Sigmoid colon (tissue), 6 donors: ENCODE measurements at regions not wholly inside any gene's neighbourhood (a gene's known extent, or its start where the extent isn't known, plus 50 kb on each side); places are given as distances from the start of the nearest gene placed in this dataset.

Experiments used
- DNase-seq: peaks from one replicate; pipeline ENCODE4 v3.0.0-alpha.2; 2019
- H3K27ac ChIP-seq, 4 donors: fragments of 200-600 bp; sonication (generic); one replicate each; pipeline ENCODE4 v1.5.1; 2016 to 2019; ENCODE audit warnings: mild to moderate bottlenecking in 1 of 4
- H3K27me3 ChIP-seq, 3 donors: fragments of 200-600 bp; sonication (generic); one replicate each; pipeline ENCODE4 v1.5.1; 2019; ENCODE audit warnings: mild to moderate bottlenecking in 1 of 3
- H3K36me3 ChIP-seq, 4 donors: fragments of 200-600 bp; sonication (generic); one replicate each; pipeline ENCODE4 v1.5.1; 2016 to 2019
- H3K4me1 ChIP-seq, 4 donors: fragments of 200-600 bp; sonication (generic); one replicate each; pipeline ENCODE4 v1.5.1; 2017 to 2019
- H3K4me3 ChIP-seq, 4 donors: fragments of 200-600 bp; sonication (generic); one replicate each; pipeline ENCODE4 v1.5.1; 2017 to 2019; ENCODE audit warnings: mild to moderate bottlenecking in 2 of 4, moderate library complexity in 1 of 4
- H3K9me3 ChIP-seq, 4 donors: fragments of 200-600 bp in 3 of 4; sonication (generic) in 3 of 4; one replicate each; pipeline versions ENCODE4 v1.5.1 to v1.6.1; 2013 to 2019
- EP300 ChIP-seq, 4 donors: sonication (generic); formaldehyde crosslinking; IDR thresholded peaks; one replicate each; pipeline ENCODE4 v1.6.1; 2017; ENCODE audit warnings: antibody characterized with exemption in 4 of 4
- POLR2A ChIP-seq, 2 donors: fragments of 450-650 bp; IDR thresholded peaks; one replicate each; pipeline ENCODE4 v1.6.1; 2016; ENCODE audit warnings: antibody characterized with exemption in 2 of 2, mild to moderate bottlenecking in 2 of 2, moderate library complexity in 2 of 2
- POLR2AphosphoS5 ChIP-seq, 4 donors: sonication (generic); formaldehyde crosslinking; IDR thresholded peaks; one replicate each; pipeline ENCODE4 v1.6.1; 2017; ENCODE audit warnings: antibody characterized with exemption in 4 of 4
- WGBS, 2 donors: extraction: QIAGEN DNeasy Blood & Tissue Kit; methylation state at CpG; one replicate each; pipeline ENCODE4 v1.1.7; 2013; 5-methylcytosine and 5-hydroxymethylcytosine counted together
- intact Hi-C: fragments of 100-400 bp; cut with DNase I; formaldehyde crosslinking; loops from one replicate; pipeline ENCODE4 v1.15.1; 2023
- TF ChIP-seq, protein P1 (sequence below), 4 experiments: fragments of 450-650 bp in 3 of 4; fragments of 200-600 bp in 1 of 4; IDR thresholded peaks; one replicate each; pipeline ENCODE4 v1.5.1; 2016 to 2019; ENCODE audit warnings: antibody characterized with exemption in 4 of 4, mild to moderate bottlenecking in 3 of 4, moderate library complexity in 2 of 4
- donor health status: healthy with polysubstance abuse.
- donor health status: healthy.

DNA sequence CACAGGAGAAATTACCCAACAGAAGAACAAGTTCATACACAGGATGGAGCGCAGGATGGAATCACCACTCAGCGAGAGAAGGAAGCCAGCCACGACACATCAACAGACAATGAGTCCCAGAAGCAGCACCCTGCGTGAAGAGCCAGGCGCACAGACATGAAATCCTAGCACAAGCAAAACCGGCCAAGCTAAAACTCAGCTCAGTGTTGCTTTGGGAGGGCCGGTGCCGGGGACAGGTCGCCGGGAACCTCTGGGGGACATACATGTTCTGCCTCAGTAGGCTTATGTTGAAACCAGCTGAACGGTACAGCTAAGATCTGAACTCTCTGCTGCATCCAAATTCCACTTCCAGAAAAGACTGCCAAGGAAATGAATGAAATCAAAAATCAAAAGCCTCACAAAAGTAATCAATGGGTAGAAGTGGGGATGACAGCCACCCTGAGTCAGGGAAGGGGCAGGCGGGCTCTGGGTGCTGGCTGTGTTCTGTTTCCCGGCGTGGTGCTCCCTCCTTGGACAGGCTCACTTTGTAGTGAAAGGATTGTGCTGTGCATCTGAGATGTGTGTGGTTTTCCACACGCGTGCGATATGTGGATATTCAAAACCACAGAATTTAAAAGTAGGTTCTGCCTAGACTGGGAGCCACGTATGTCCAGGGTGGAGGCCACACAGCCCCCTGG, 114.7 kb downstream of the PDGFA start:
- Histone ChIP-seq H3K36me3 (no peaks in the 10 kb centered on the region), H3K4me1 (no peaks in the 10 kb centered on the region), H3K27me3 (peaks cover 0 to 7% (median 6%) of the 10 kb centered on the region in 3 donors), H3K9me3 (no peaks in the 10 kb centered on the region), H3K4me3 (no peak overlapping the region), H3K27ac (no peak overlapping the region)
- intact Hi-C loops, result no loop called here
- DNase-seq, result no peak
- TF ChIP-seq EP300 (IDR thresholded peaks at IDR 0.05) (no peak), POLR2AphosphoS5 (IDR thresholded peaks at IDR 0.05) (no peak)
- TF ChIP-seq, protein P1, sequence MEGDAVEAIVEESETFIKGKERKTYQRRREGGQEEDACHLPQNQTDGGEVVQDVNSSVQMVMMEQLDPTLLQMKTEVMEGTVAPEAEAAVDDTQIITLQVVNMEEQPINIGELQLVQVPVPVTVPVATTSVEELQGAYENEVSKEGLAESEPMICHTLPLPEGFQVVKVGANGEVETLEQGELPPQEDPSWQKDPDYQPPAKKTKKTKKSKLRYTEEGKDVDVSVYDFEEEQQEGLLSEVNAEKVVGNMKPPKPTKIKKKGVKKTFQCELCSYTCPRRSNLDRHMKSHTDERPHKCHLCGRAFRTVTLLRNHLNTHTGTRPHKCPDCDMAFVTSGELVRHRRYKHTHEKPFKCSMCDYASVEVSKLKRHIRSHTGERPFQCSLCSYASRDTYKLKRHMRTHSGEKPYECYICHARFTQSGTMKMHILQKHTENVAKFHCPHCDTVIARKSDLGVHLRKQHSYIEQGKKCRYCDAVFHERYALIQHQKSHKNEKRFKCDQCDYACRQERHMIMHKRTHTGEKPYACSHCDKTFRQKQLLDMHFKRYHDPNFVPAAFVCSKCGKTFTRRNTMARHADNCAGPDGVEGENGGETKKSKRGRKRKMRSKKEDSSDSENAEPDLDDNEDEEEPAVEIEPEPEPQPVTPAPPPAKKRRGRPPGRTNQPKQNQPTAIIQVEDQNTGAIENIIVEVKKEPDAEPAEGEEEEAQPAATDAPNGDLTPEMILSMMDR (IDR thresholded peaks at IDR 0.05), result no peak
- WGBS, 2 donors, result 91 to 93% methylated on average over 18 of the region's 18 CpGs

DNA sequence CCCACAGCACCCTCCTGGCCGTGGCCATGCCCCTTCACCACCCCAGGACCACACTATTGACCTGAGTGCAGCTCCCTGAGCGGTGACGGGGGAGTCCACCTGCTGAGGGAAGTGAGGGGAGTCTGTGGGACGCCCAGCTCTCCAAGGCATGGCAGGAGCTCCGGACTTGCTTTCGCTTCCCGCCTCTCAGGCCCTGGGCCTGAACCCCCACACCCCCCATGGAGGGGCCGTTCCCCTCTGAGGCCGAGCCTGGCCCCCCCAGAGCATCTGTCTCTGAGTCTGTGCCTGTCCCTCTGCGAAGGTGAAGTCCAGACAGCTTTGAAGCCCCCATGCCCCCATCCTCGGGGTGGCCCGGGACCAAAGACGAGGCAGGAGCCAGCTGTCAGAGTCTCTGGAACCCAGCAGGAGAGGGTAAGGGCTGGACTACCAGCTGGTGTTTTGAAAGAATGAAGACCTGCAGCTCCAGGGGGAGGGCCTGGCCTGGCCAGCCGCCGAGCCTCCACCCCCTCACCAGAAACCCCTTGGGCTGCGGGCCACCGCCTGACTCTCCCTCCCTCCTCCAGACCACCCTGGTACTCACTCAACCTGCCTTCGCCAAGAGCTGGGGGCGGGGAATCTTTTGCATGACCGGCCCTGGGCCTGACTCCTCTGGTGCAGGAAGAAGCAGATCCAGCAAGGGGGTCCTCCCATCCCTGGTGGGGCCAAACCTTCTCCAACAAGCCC, 114.0 kb downstream of the PDGFA start:
- no peak for DNase-seq
- 79 to 83% methylated on average over 20 of the region's 20 CpGs for WGBS, 2 donors
- TF ChIP-seq, protein P1 (IDR thresholded peaks at IDR 0.05), result no peak
- no peak for TF ChIP-seq POLR2AphosphoS5 (IDR thresholded peaks at IDR 0.05)
- no peak for TF ChIP-seq POLR2A (IDR thresholded peaks at IDR 0.05)
- no peak for TF ChIP-seq EP300 (IDR thresholded peaks at IDR 0.05)

DNA sequence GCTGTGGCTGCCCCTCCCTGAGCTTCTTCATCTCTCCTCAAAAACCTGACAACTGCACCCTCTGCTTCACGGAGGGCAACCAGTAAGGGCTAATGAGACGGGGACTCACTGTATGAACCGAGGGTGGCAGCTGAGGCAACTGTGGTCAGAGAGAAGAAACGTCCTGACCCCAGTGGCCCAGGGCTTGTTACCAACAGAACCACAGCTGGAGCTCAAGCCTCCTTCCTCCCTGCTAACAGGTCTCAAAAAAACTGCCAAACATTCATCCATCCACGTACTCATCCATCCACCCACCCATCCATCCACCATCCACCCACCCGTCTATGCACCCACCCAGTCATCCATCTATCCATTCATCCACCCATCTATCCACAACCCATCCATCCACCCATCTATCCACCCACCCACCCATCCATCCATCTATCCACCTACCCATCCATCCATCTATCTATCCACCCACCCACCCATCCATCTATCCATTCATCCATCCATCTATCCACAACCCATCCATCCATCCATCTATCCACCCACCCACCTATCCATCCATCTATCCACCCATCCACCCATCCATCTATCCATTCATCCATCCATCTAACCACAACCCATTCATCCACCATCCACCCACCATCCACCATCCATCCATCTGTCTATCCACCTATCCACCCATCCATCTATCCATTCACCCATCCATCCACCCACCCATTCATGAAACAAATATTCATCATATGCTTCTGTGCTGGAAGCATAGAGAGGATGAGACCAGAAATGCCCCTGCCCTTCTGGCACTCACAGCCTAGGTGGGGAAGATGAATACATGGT, 111.7 kb downstream of the PDGFA start:
- Histone ChIP-seq H3K36me3 (no peaks in the 10 kb centered on the region), H3K4me3 (no peak overlapping the region), H3K27ac (no peak overlapping the region), H3K27me3 (peaks cover 0 to 14% (median 6%) of the 10 kb centered on the region in 3 donors), H3K9me3 (no peaks in the 10 kb centered on the region), H3K4me1 (no peaks in the 10 kb centered on the region)
- intact Hi-C loops, result no loop called here
- no peak for TF ChIP-seq EP300 (IDR thresholded peaks at IDR 0.05)
- no peak for TF ChIP-seq POLR2AphosphoS5 (IDR thresholded peaks at IDR 0.05)
- TF ChIP-seq, protein P1 (IDR thresholded peaks at IDR 0.05), result no peak
- no peak for TF ChIP-seq POLR2A (IDR thresholded peaks at IDR 0.05)
- DNase-seq, result no peak
- 70 to 80% methylated on average over 6 of the region's 6 CpGs for WGBS, 2 donors

More for the DNA sequence above, 114.0 kb downstream of the PDGFA start:
- intact Hi-C loops, result no loop called here
- Histone ChIP-seq H3K4me1 (no peaks in the 10 kb centered on the region), H3K9me3 (no peaks in the 10 kb centered on the region), H3K4me3 (no peak overlapping the region), H3K27ac (no peak overlapping the region), H3K36me3 (no peaks in the 10 kb centered on the region), H3K27me3 (peaks cover 0 to 14% (median 6%) of the 10 kb centered on the region in 3 donors)

GRCh38 chr7:408751-409311, 110.8 kb downstream of the PDGFA start:
- TF ChIP-seq POLR2AphosphoS5 (IDR thresholded peaks at IDR 0.05) (no peak), EP300 (IDR thresholded peaks at IDR 0.05) (no peak), POLR2A (IDR thresholded peaks at IDR 0.05) (no peak)
- TF ChIP-seq, protein P1 (IDR thresholded peaks at IDR 0.05), result no peak
- peak; percentile 40 for DNase-seq
- intact Hi-C loops, result no loop called here

More at GRCh38 chr7:408751-409311, 110.8 kb downstream of the PDGFA start:
- Histone ChIP-seq H3K27ac (no peak overlapping the region), H3K4me3 (no peak overlapping the region), H3K9me3 (no peaks in the 10 kb centered on the region), H3K4me1 (no peaks in the 10 kb centered on the region), H3K36me3 (no peaks in the 10 kb centered on the region), H3K27me3 (peaks cover 0 to 14% (median 6%) of the 10 kb centered on the region in 3 donors)
- WGBS, 2 donors, result 85 to 89% methylated on average over 21 of the region's 21 CpGs
